ENCODE measurements at regions not wholly inside any gene's neighbourhood (a gene's known extent, or its start where the extent isn't known, plus 50 kb on each side); places are given as distances from the start of the nearest gene placed in this dataset.
"Not testable (repeated sequence)": the region's sequence is repeated elsewhere in the genome, so short reads cannot be mapped to it uniquely, and the experiment has no call there.

GRCh38 chr14:22218728-22219127 lies 370.3 kb downstream of the DAD1 start:
- Mint-ChIP-seq H3K27ac (no peak overlapping the region), H3K4me3 (no peak overlapping the region), H3K36me3 (ENCODE audit: low read depth) (no peaks in the 10 kb centered on the region), H3K27me3 (no peaks in the 10 kb centered on the region), H3K4me1 (peaks cover 14% of the 10 kb centered on the region), H3K9me3 (no peaks in the 10 kb centered on the region)
- POLR2A ChIA-PET, result no interaction called here
- CTCF ChIA-PET, result interaction anchor here (1.0 kb wide), 1 partner anchor 351 kb away, joined by 3 read pairs; no protein-coding TSS in a partner anchor
- DNase-seq, result peak; percentile 16

GRCh38 chr14:22213120-22213519 lies 375.9 kb downstream of the DAD1 start:
- no peaks in the 10 kb centered on the region for H3K27me3 Mint-ChIP-seq
- no peaks in the 10 kb centered on the region for H3K9me3 Mint-ChIP-seq
- ChIA-PET POLR2A (no interaction called here), CTCF (no interaction called here)
- no peak overlapping the region for H3K4me3 Mint-ChIP-seq
- no peak for DNase-seq
- no peaks in the 10 kb centered on the region for H3K36me3 Mint-ChIP-seq (ENCODE audit: low read depth)
- H3K27ac Mint-ChIP-seq, result no peak overlapping the region
- no peaks in the 10 kb centered on the region for H3K4me1 Mint-ChIP-seq

- Mint-ChIP-seq H3K27me3 (no peaks in the 10 kb centered on the region), H3K27ac (no peak overlapping the region), H3K4me1 (no peaks in the 10 kb centered on the region), H3K9me3 (no peaks in the 10 kb centered on the region), H3K36me3 (ENCODE audit: low read depth) (no peaks in the 10 kb centered on the region), H3K4me3 (no peak overlapping the region)
- ChIA-PET CTCF (no interaction called here), POLR2A (no interaction called here)
- DNase-seq, result no peak
Measured at GRCh38 chr14:22210906-22211305, 378.1 kb downstream of the DAD1 start.

GRCh38 chr14:22210026-22210425 lies 379.0 kb downstream of the DAD1 start:
- CTCF ChIA-PET, result no interaction called here
- POLR2A ChIA-PET, result no interaction called here
- no peaks in the 10 kb centered on the region for H3K27me3 Mint-ChIP-seq
- H3K36me3 Mint-ChIP-seq (ENCODE audit: low read depth), result no peaks in the 10 kb centered on the region
- no peak for DNase-seq
- no peaks in the 10 kb centered on the region for H3K4me1 Mint-ChIP-seq
- no peak overlapping the region for H3K27ac Mint-ChIP-seq
- H3K9me3 Mint-ChIP-seq, result no peaks in the 10 kb centered on the region
- H3K4me3 Mint-ChIP-seq, result no peak overlapping the region

- Mint-ChIP-seq H3K27ac (peak overlapping the region; percentile 49), H3K4me1 (peaks cover 20% of the 10 kb centered on the region), H3K9me3 (no peaks in the 10 kb centered on the region), H3K36me3 (ENCODE audit: low read depth) (no peaks in the 10 kb centered on the region), H3K27me3 (no peaks in the 10 kb centered on the region), H3K4me3 (peak overlapping the region; percentile 61)
- DNase-seq, result no peak
- ChIA-PET CTCF (interaction anchor here (1.5 to 2.6 kb wide), 2 partner anchors 19 to 354 kb away, joined by 5 to 7 read pairs; no protein-coding TSS in a partner anchor), POLR2A (interaction anchor here (0.8 to 1.4 kb wide), 3 partner anchors 332 to 353 kb away, joined by 3 to 4 read pairs (median 3); no protein-coding TSS in a partner anchor)
Measured at GRCh38 chr14:22203036-22203435, 386.0 kb downstream of the DAD1 start.

- Mint-ChIP-seq H3K27me3 (no peaks in the 10 kb centered on the region), H3K27ac (peak overlapping the region; percentile 72), H3K9me3 (no peaks in the 10 kb centered on the region), H3K4me1 (peaks cover 23% of the 10 kb centered on the region), H3K4me3 (peak overlapping the region; percentile 61), H3K36me3 (ENCODE audit: low read depth) (peaks cover 4% of the 10 kb centered on the region)
- peak; percentile 15 for DNase-seq
- CTCF ChIA-PET, result interaction anchor here (1.1 to 2.6 kb wide), 6 partner anchors 15 to 368 kb away, joined by 3 to 9 read pairs (median 5); no protein-coding TSS in a partner anchor
- POLR2A ChIA-PET, result interaction anchor here (0.8 to 1.4 kb wide), 3 partner anchors 332 to 354 kb away, joined by 3 to 4 read pairs (median 3); no protein-coding TSS in a partner anchor
Measured at GRCh38 chr14:22202313-22202712, 386.7 kb downstream of the DAD1 start.

- no peaks in the 10 kb centered on the region for H3K9me3 Mint-ChIP-seq
- H3K27me3 Mint-ChIP-seq, result no peaks in the 10 kb centered on the region
- H3K4me1 Mint-ChIP-seq, result peaks cover 23% of the 10 kb centered on the region
- H3K36me3 Mint-ChIP-seq (ENCODE audit: low read depth), result peaks cover 4% of the 10 kb centered on the region
- H3K27ac Mint-ChIP-seq, result peak overlapping the region; percentile 40
- DNase-seq, result no peak
- H3K4me3 Mint-ChIP-seq, result no peak overlapping the region
- CTCF ChIA-PET, result interaction anchor here (0.9 to 2.6 kb wide), 14 partner anchors 21 to 369 kb away, joined by 3 to 10 read pairs (median 4); no protein-coding TSS in a partner anchor
- POLR2A ChIA-PET, result interaction anchor here (0.8 to 2.4 kb wide), 2 partner anchors 24 to 351 kb away, joined by 3 to 9 read pairs; no protein-coding TSS in a partner anchor
Measured at GRCh38 chr14:22200977-22201605, 387.9 kb downstream of the DAD1 start.

- H3K36me3 Mint-ChIP-seq (ENCODE audit: low read depth); H3K9me3 Mint-ChIP-seq; H3K27me3 Mint-ChIP-seq; H3K4me3 Mint-ChIP-seq; DNase-seq: not testable (repeated sequence)
- Mint-ChIP-seq H3K4me1 (peaks cover 23% of the 10 kb centered on the region), H3K27ac (peak overlapping the region; percentile 40)
- POLR2A ChIA-PET, result interaction anchor here (2.4 kb wide), 1 partner anchor 23 kb away, joined by 9 read pairs; no protein-coding TSS in a partner anchor
- CTCF ChIA-PET, result interaction anchor here (1.6 kb wide), 1 partner anchor 303 kb away, joined by 3 read pairs; no protein-coding TSS in a partner anchor
Measured at GRCh38 chr14:22200131-22200530, 388.9 kb downstream of the DAD1 start.

GRCh38 chr14:22194664-22195063 lies 394.4 kb downstream of the DAD1 start:
- POLR2A ChIA-PET, result no interaction called here

GRCh38 chr14:22190411-22191191 lies 398.4 kb downstream of the DAD1 start:
- Mint-ChIP-seq H3K27me3 (no peaks in the 10 kb centered on the region), H3K4me3 (no peak overlapping the region), H3K36me3 (ENCODE audit: low read depth) (no peaks in the 10 kb centered on the region), H3K9me3 (no peaks in the 10 kb centered on the region), H3K4me1 (no peaks in the 10 kb centered on the region), H3K27ac (no peak overlapping the region)
- no peak for DNase-seq
- CTCF ChIA-PET, result no interaction called here
- POLR2A ChIA-PET, result no interaction called here

More at GRCh38 chr14:22194664-22195063, 394.4 kb downstream of the DAD1 start:
- H3K4me1 Mint-ChIP-seq, result peaks cover 2% of the 10 kb centered on the region
- no peak overlapping the region for H3K27ac Mint-ChIP-seq
- H3K36me3 Mint-ChIP-seq (ENCODE audit: low read depth), result peaks cover 4% of the 10 kb centered on the region
- no peaks in the 10 kb centered on the region for H3K27me3 Mint-ChIP-seq
- H3K4me3 Mint-ChIP-seq, result no peak overlapping the region
- CTCF ChIA-PET, result no interaction called here
- no peaks in the 10 kb centered on the region for H3K9me3 Mint-ChIP-seq
- no peak for DNase-seq

- no peaks in the 10 kb centered on the region for H3K36me3 Mint-ChIP-seq (ENCODE audit: low read depth)
- H3K27ac Mint-ChIP-seq, result no peak overlapping the region
- POLR2A ChIA-PET, result no interaction called here
Measured at GRCh38 chr14:22189881-22190280, 399.1 kb downstream of the DAD1 start.

GRCh38 chr14:22188318-22188717 lies 400.7 kb downstream of the DAD1 start:
- Mint-ChIP-seq H3K36me3 (ENCODE audit: low read depth) (no peaks in the 10 kb centered on the region), H3K27ac (no peak overlapping the region), H3K4me1 (no peaks in the 10 kb centered on the region), H3K9me3 (no peaks in the 10 kb centered on the region), H3K4me3 (no peak overlapping the region), H3K27me3 (no peaks in the 10 kb centered on the region)
- no peak for DNase-seq
- POLR2A ChIA-PET, result no interaction called here
- CTCF ChIA-PET, result no interaction called here

More at GRCh38 chr14:22189881-22190280, 399.1 kb downstream of the DAD1 start:
- CTCF ChIA-PET, result no interaction called here
- Mint-ChIP-seq H3K27me3 (no peaks in the 10 kb centered on the region), H3K4me3 (no peak overlapping the region), H3K9me3 (no peaks in the 10 kb centered on the region), H3K4me1 (no peaks in the 10 kb centered on the region)
- no peak for DNase-seq

GRCh38 chr14:22185789-22186188 lies 403.2 kb downstream of the DAD1 start:
- no peaks in the 10 kb centered on the region for H3K4me1 Mint-ChIP-seq
- H3K9me3 Mint-ChIP-seq, result no peaks in the 10 kb centered on the region
- no peaks in the 10 kb centered on the region for H3K36me3 Mint-ChIP-seq (ENCODE audit: low read depth)
- POLR2A ChIA-PET, result no interaction called here
- CTCF ChIA-PET, result no interaction called here
- no peaks in the 10 kb centered on the region for H3K27me3 Mint-ChIP-seq
- H3K4me3 Mint-ChIP-seq, result no peak overlapping the region
- DNase-seq, result no peak
- H3K27ac Mint-ChIP-seq, result no peak overlapping the region
